DMS 273 (cell line): ENCODE measurements at regions not wholly inside any gene's neighbourhood (a gene's known extent, or its start where the extent isn't known, plus 50 kb on each side); places are given as distances from the start of the nearest gene placed in this dataset.

Source experiments
- DNase-seq: peaks from one replicate; lab custom pipeline; 2025; ENCODE audit not compliant: unreplicated experiment; lab: John Stamatoyannopoulos, UW

DNA sequence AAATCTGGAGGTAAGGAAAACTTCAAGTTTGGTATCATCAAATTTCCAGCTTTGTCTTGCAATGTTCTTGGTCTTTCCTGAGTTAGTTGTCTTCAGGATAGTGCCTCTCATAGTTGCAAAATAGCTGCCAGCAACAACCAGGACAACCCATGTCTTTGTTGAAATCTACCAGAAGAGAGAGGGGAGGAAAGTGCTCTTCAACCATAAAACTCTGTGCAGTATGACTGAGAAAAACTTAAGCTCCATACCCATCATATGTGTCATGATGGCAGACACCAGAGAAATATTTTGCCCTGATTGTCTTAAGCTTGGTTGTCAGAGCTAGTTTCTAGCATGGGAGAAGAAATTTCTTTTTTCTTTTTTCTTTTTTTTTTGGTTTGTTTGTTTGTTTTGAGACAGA is 103.3 kb downstream of the SPRY2 start:
- DNase-seq: no peak

DNA sequence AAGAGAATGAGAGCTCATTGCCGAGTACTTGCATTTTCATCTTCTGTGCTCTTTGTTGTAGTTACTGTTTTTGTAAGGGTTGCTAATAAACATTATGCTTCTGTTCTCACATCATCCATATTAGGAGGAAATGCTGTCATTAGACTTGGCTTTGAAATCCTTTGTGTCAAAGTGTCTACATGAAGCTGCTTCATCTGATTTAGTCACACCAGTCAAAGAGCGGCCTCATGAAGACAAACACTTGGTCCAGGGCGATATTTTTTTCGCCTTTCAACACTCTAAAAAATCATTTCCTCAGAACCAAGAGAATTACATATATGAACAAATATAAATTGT is 105.0 kb downstream of the SPRY2 start:
- DNase-seq: no peak

DNA sequence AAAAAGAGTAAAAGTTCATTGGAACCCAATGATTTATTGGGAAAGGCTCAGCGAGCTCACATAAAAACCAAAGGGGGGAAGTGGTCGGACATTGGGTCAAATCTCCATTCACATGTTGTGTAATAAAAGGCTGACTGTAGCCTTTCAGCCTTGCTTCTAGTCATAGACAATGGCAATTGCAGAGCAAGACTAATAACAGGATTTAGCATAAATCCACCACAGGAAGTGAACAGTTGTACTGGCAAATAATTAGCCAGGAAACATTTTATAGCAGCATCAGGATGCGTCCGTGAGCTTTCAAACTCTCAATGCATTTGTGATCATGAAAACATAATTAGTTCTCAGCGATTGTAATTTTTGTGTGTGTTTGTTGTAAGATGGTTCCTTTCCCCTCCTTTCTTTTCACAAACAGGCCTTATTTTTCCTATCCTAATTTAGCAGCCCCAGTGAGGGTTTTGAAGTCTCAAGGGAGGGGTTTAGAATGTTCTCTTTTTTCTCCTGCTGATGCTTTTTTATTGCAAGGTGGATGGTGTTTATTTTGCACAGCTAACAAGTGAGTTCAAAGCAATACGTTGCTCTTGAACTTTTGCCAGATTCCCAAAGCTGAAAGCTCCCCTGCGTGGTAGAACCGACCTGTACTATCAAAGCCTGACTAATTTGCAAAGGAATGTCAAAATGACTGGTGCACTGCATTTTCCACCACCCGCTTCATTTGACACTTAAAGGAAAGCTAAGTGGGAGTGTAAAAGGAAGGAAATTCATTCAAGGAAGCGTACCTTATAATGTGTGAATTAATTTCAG is 105.6 kb downstream of the SPRY2 start:
- peak; percentile 1 for DNase-seq

DNA sequence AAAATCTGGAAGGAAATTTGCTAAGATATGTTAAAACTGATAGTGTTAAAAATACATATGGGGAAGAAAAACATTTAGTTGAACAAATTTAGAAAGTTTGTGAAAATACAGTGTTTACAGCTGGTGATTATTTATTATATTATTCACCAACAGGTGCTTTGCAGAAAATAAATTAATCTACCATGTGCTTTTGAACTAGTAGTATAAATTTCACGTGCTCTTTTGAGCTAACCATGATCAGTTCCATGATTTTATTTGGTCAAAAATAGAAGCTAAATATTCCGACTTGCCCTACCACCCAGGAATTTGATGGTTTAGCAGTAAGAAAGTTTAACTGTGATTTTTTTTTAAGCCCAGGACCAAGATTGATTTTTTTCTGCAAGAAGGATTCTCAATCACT is 113.3 kb downstream of the SPRY2 start:
- DNase-seq: no peak

DNA sequence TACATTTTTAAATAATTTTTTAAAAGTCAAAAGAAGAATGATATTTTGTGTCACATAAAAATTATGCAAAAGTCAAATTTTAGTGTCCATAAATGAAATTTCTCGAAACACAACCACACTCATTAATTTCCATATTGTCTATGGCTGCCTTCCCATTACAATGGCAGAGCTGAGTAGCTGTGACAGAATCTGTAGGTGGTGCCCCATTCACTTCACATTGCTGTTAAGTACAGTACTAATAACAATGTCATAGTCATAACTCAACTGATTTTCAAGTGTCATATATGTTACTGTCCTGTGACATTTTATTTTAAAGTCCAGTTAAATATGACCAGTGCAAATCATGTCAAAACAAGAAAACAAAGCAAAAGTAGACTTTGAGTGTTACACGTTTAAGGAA is 114.3 kb downstream of the SPRY2 start:
- no peak for DNase-seq

DNA sequence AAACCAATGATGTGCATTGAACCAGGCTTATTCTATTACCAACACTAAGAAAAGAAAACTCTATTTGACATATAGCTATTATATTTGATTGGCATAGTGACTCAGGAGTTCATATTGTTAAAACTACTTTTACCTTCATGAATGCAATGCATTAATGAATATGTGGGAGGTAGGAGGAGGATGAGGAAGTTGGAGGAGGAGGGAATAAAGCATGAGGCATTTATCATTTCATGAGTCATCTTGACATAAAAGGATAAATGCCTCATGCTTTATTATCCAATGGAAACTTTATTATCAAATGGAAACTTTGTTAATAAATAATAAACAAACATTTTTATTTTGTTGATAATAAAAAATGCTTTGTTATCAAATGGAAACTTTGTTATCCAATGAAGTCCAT is 116.5 kb downstream of the SPRY2 start:
- DNase-seq: no peak

DNA sequence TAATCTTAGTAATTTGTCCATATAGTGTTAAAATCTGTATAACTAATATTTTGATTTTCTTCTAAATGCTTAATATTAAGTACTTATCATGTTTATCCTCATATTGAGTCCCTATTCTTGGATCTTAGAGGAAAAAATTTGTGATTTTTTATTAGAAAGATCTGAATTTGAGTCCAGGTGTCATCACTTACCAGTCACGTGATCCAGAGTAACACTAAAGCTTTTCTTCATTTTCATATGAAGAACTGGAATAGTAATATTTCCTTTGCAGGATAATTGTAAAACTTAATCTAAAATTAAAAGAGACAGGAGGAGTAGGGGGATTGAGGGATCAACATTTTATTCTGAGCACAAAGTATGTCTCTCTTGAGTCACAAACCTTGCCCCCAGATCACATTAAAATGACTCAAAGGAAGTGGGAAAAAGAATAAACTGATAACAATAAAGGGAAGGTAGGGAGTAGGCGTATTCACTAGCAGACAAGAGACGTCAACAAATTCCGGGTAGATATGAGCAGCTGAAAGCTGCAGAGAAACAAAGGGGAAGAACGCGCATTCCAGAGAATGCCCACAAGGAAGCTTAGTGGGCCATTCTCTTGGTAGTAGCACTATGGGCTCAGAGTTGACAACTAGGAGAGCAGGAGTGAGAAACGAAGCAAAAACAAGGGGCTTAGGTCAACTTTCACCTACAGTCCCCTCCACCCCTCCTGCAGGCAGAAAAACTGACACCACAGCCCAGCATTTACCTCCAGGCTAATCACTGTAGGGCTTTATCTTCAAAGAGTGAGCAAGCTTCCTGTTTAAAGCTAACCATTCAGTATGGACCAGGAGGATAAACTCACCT is 123.1 kb downstream of the SPRY2 start:
- no peak for DNase-seq

DNA sequence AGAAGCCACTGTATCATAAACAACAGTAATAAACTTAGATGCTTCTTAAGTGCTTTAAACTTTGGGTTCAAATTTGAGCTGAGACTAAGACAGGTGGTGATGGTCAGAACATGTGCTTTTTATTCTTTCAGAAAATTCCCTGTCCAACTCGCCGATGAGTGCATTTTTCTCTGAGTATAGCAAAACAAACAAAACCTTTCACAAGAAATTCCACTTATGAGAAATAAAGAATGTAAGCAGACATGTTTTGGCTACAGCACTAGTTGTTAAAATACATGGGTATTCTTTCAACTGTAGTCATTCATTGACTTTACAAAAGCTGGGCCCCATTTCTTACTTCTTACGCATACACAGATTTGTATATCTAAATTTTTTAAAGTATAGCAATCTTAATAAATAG is 125.6 kb downstream of the SPRY2 start:
- DNase-seq: no peak

DNA sequence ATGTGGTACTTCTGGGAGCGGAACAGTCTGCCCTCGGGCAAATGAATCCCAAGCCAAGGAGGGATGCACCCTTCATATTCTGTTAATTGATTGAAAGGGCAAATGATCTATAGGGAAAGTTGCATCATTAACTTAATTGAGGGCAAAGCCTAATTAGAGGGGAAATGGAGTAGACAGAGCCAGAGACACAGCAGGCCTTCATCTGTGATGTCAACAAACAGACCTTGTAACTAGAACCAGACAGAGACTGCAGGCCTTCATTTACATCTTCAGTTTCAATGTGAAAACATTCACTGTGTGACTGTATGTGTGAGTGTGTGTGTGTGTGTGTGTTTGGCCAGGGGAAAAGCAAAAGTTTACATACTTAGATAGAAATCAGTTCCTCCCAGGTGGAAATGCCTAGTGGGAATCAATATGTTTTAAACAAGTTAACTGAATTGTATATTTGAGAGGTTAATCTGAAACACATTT is 126.4 kb downstream of the SPRY2 start:
- no peak for DNase-seq

DNA sequence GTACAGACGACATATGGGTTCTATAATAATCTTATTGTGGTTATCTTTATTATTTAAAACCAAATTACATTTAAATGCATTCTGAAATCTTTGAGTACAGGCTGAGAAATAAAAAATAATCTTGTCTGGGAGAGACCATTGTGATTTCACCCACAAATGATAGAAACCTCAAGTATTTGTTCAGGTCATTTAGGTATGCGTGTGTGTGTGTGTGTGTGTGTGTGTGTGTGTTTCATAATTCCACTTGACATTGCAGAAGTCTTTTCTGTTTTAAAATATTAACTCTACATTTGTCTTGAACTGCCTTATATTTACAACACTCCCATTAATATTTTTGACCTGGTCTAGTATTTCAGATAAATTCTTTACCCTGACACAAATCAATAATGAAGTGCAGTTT is 126.9 kb downstream of the SPRY2 start:
- no peak for DNase-seq

DNA sequence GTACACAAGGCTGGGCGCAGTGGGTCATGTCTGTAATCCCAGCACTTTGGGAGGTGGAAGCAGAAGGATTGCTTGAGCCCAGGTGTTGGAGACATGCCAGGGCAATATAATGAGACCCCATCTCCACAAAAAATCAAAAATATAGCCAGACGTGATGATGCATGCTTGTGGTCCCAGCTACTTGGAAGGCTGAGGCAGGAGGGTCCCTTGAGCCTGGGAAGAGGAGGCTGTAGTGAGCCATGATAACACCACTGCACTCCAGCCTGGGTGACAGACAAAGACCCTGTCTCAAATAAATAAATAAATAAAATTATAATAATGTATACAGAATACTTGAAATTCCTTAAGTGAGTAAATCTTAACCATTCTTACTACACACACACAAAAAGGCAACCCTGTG is 127.7 kb downstream of the SPRY2 start:
- DNase-seq: no peak

DNA sequence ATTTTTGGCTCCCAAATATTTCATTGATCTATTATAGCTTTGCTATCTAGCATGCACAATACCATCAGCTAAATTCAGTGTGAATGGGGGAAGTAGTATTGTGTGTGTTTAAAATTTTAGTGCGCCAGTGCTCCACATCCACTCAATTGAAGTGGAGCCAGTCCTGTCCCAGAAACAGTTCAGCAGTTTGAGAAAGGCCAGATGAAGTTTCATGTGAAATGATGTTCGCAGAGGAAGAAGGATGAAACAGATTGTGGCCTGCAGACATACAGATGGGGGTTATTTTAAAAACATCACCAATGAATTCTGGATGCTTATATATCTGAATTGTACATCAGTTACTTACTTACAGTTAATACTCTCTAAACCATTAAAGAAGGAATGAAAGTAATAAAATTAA is 129.4 kb downstream of the SPRY2 start:
- DNase-seq: no peak

DNA sequence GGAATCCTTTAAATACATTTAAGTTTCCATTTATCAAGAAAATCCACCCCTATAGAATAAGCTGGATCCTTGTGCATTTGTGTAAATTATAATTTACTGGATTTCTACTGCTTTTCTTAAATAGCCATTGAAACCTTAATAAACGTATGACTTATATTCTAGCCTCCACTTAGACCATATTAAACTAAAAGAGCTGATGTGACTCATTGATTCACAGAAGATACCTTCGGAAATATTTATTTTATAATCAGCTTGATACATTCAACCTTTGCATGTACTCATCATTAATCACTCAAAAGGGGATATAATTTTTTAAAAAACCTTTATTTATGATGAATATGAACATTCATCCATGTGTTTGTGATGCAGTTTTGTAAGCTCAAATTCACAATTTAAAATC is 136.3 kb downstream of the SPRY2 start:
- DNase-seq: no peak

DNA sequence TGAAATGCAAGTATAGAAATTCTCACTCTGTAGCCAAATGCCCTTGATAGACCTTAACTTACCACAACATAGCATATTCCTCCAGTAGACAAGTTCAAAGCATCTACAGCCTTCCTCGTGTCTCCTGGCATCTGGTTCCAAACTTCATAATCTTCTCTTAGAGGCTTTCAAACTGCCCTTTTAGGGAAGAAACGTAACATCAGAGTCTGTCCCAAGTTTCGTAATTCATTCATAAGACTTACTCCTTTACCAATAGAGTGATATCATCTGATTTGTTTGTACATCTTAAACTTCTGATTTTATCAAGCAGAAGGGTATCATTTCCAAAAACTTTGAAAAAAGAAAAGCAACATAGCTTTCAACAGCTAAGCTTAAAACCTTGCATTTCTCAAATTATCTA is 137.4 kb downstream of the SPRY2 start:
- DNase-seq: no peak

DNA sequence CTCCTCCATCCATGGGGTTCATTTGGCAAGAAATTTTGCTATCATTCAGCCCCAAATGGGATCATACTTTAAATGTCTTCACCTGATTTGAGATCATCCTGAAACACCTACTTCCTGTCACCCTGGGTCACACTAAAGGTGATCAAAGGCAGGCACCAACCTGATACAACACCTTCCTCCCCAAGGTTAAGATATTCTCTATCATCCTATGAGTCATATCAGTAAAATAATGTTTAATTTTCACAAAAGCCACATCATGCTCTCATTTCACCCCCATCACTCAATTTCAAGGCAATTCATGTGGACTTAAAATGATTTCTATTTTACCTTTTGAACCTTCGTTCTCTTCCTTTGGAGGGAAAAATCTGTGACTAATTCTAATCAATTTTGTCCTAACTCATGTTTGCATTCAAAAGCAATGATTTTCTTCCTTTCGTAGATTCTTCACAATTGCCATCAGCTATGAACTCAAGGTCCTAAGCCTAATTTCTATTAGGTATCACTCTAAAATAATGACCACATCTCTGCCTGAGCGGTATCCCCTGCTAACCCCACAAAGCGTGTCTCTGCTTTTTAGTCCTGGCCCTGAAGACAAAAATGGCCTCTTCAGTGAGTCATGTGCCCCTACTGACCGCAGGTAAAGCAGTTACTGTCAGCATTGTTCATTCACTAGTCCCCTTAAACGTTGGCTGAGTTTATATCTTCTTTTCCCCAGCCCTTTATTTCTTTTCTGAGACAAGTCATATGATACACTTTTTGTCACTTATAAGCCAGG is 139.0 kb downstream of the SPRY2 start:
- DNase-seq: no peak

DNA sequence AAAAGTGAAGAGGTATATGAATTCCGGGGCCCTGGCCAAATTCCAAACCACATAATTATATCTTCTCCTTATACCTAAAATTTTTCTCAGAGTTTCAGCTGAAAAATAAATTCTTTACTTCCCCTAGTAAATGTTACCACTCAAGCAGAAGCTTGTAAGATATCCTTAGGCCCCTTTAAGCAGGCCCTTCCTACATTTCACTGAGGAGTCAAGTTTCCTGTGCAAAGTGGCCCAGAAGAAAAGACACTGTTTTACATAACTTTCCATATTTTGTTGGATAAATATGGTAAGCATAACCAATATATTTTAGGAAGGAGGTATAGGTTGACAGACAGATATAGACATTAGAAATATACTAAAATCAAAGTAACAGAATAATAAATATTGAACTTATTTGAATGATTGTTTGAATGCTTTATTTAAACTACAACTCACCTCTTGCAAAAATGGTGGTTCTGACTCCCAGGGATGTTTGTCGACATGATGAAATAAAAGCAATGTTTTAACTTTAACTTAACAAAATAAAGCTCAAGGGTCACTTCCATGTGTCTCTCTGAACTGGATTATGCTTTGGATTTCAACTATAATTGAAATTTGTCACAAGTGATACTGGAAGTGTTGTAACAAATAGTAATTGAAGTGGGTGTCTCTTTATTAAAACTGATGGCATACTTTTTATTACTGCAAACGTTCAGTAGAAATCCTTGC is 141.2 kb downstream of the SPRY2 start:
- DNase-seq: no peak

DNA sequence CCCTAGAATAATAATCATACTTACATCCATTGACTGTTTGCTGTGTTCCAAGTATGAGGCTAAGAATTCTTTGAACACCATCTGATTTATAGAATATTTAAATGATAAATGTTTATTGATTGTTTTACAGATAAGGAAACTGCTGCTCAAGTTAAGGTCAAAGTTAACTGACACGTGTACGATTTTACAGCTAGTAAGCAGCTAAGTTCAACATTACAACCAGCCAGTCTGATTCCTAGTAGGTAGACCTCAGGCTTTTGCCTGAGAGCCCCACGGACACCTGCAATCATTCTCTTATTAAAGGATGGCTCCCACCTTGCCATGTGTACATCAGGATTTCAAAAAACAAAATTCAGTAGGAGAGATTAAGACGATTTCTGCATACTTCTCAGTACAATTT is 141.9 kb downstream of the SPRY2 start:
- DNase-seq: no peak

DNA sequence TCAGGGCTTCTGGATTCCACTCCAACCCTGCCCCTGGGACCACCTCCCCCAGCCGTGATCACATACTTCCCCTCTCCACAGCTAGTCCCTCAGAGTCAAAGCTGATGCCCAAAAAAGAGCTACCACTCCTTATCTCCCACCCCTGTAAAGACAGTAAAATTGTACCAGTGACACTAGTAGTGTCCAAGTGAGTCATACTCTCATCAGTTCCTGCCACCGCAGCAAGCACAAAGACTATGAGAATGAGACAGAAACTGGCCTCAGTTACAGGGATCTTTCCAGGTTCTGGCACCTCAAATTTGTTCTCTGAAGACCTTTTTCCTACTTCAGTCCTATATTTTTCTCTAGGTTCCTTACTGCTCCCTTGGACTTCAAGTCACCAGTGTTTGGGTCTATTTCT is 144.2 kb downstream of the SPRY2 start:
- no peak for DNase-seq

DNA sequence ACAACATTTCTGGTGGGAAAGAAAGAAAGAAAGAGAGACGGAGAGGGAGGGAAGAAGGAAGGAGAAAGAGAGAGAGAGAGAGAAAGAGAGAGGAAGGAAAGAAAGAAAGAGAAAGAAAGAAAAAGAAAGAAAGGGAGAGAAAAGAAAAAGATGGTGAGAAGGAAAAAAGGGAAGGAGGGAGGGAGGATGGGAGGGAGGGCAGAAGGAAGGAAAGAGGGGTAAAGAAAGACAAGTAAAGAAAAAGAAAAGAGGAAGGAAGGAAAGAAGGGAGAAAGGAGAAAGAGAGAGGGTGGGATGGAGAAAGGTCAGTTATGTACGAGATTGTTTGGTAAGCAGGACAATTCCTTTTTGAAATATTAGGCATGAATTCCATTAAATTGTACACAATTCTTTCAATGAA is 145.3 kb downstream of the SPRY2 start:
- no peak for DNase-seq

DNA sequence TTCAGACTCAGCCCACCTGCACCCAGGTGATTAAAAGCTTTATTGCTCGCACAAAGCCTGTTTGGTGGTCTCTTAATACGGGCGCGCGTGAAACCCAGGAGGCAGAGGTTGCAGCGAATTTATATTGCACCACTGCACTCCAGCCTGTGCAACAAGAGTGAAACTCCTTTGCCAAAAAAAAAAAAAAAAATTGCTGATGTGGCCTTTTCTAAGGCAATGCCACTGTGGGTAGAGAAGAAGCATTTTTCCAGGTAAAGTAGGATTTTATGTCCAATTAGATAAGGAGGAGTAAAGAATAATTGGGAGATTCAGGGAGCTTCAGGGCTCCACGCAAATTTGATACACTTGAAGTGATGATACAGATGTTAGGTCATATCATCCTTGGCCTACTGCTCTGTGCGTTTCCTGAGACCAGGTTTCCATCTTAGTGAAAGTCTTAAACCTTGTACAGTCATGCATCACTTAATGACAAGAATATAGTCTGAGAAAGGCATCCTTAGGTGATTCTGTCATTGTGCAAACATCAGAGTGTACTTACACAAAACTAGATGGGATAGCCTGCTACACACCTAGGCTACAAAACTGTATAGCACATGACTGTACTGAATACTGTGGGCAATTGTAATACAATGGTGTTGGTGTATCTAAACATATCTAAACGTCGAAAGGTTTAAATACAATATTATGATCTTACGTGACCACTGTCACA is 150.9 kb downstream of the SPRY2 start:
- DNase-seq: no peak
